K562 (cell line): ENCODE measurements at regions not wholly inside any gene's neighbourhood (a gene's known extent, or its start where the extent isn't known, plus 50 kb on each side); places are given as distances from the start of the nearest gene placed in this dataset.

Source experiments
- CHD2 ChIP-seq: IDR thresholded peaks from 2 replicates; pipeline ENCODE4 v1.6.1; 2011; ENCODE audit warnings: low read depth, low read length
- EZH2 ChIP-seq: IDR thresholded peaks from 2 replicates; pipeline ENCODE4 v1.6.1; 2012; ENCODE audit warnings: low read depth, mild to moderate bottlenecking, inconsistent platforms, low read length, borderline replicate concordance
- KLF16 ChIP-seq: IDR thresholded peaks from 2 replicates; pipeline ENCODE4 v1.6.1; 2016; ENCODE audit warnings: antibody characterized with exemption
- NEUROD1 ChIP-seq: fragments of 150-350 bp; IDR thresholded peaks from 2 replicates; pipeline ENCODE4 v1.6.1; 2014; ENCODE audit warnings: borderline replicate concordance, low read length, low read depth; ENCODE audit not compliant: partially characterized antibody
- NFIC ChIP-seq: fragments of 450-650 bp; IDR thresholded peaks from 2 replicates; pipeline ENCODE4 v1.6.1; 2017; ENCODE audit warnings: mild to moderate bottlenecking, inconsistent platforms
- RCOR1 ChIP-seq, 2 experiments: IDR thresholded peaks; 2 replicates each; pipeline ENCODE4 v1.6.1; 2012; ENCODE audit warnings: low read depth in 2 of 2, low read length in 2 of 2, borderline replicate concordance in 1 of 2, improper control_type of control experiment in 1 of 2
- TF ChIP-seq, protein P1 (sequence below): fragments of 450-650 bp; IDR thresholded peaks from 2 replicates; pipeline ENCODE4 v1.6.1; 2018; ENCODE audit warnings: mild to moderate bottlenecking, low read depth; ENCODE audit not compliant: partially characterized antibody

DNA sequence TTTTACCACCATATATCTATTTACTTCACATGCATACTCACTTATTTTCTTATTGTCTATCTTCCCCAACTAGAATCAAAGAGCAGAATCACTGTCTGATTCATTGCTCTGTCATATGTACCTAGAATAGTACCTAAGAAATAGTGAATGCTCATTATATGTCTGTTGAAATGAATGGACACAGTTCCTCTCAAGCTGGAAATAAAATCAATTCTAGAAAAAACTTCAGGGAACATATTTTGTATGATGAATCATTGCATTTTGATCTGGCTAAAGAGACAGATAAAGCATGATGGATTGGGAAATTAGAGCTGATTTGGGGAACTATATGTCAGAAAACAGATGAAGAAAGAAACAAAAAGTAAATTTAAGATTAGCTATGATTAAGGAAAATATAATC is 623.3 kb downstream of the C12orf50 start:
- TF ChIP-seq, protein P1, sequence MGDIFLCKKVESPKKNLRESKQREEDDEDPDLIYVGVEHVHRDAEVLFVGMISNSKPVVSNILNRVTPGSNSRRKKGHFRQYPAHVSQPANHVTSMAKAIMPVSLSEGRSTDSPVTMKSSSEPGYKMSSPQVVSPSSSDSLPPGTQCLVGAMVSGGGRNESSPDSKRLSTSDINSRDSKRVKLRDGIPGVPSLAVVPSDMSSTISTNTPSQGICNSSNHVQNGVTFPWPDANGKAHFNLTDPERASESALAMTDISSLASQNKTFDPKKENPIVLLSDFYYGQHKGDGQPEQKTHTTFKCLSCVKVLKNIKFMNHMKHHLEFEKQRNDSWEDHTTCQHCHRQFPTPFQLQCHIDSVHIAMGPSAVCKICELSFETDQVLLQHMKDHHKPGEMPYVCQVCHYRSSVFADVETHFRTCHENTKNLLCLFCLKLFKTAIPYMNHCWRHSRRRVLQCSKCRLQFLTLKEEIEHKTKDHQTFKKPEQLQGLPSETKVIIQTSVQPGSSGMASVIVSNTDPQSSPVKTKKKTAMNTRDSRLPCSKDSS = no peak
- TF ChIP-seq CHD2 = no peak
- no peak for TF ChIP-seq RCOR1 (IDR thresholded peaks at IDR 0.05; ENCODE audit: borderline replicate concordance in 1 of 2, low read depth in 2 of 2, low read length in 2 of 2)
- TF ChIP-seq KLF16 = no peak
- TF ChIP-seq EZH2 = no peak
- no peak for TF ChIP-seq NFIC
- TF ChIP-seq NEUROD1 = no peak
